IgD-negative memory B cell (primary cell): ENCODE measurements at regions not wholly inside any gene's neighbourhood (a gene's known extent, or its start where the extent isn't known, plus 50 kb on each side); places are given as distances from the start of the nearest gene placed in this dataset.

Experiments
- H3K27ac Mint-ChIP-seq, 3 donors: one replicate each; pipeline ENCODE4 v1.8.0; 2020 to 2022; ENCODE audit warnings: mild to moderate bottlenecking in 3 of 3, mixed read lengths in 3 of 3, moderate library complexity in 1 of 3
- H3K27me3 Mint-ChIP-seq: one replicate; pipeline ENCODE4 v1.8.0; 2021; ENCODE audit warnings: mixed read lengths
- H3K36me3 Mint-ChIP-seq: one replicate; pipeline ENCODE4 v1.8.0; 2020; ENCODE audit warnings: mild to moderate bottlenecking, mixed read lengths
- H3K4me1 Mint-ChIP-seq, 3 donors: one replicate each; pipeline ENCODE4 v1.8.0; 2020 to 2022; ENCODE audit warnings: mixed read lengths in 3 of 3, mild to moderate bottlenecking in 1 of 3
- H3K4me3 Mint-ChIP-seq, 4 donors: one replicate each; pipeline ENCODE4 v1.8.0; 2020 to 2022; ENCODE audit warnings: mild to moderate bottlenecking in 4 of 4, mixed read lengths in 4 of 4, moderate library complexity in 3 of 4
- H3K9me3 Mint-ChIP-seq, 3 donors: one replicate each; pipeline ENCODE4 v1.8.0; 2020 to 2021; ENCODE audit warnings: mixed read lengths in 3 of 3, mild to moderate bottlenecking in 1 of 3

- H3K9me3 Mint-ChIP-seq, result no peaks in the 10 kb centered on the region
- H3K27ac Mint-ChIP-seq, result peak overlapping the region in 1 of 3 donors; percentile 13
- H3K4me1 Mint-ChIP-seq, result no peaks in the 10 kb centered on the region
- no peaks in the 10 kb centered on the region for H3K27me3 Mint-ChIP-seq
- no peak overlapping the region for H3K4me3 Mint-ChIP-seq
- H3K36me3 Mint-ChIP-seq, result no peaks in the 10 kb centered on the region
Measured at GRCh38 chr2:193668557-193669323, 1474.0 kb upstream of the TMEFF2 start.

DNA sequence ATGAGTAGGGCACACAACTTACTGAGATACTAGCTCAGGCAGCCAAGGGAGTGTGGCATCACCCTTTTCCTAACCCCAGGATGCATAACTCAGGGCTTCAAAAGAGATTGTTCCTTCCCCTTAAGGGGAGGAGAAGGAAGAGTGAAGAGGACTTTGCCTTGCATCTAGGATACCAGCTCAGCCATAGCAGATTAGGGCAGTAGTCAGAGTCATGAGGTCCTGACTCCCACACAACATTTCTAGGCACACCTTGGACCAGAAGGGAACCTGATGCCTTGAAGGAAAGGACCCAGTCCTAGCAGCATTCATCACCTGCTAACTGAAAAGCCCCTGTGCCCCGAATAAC is 1433.2 kb upstream of the TMEFF2 start:
- Mint-ChIP-seq H3K4me1 (no peaks in the 10 kb centered on the region), H3K36me3 (no peaks in the 10 kb centered on the region), H3K4me3 (no peak overlapping the region), H3K9me3 (peaks cover 3 to 8% (median 4%) of the 10 kb centered on the region in 3 donors), H3K27ac (no peak overlapping the region), H3K27me3 (no peaks in the 10 kb centered on the region)

GRCh38 chr2:193627187-193627926 is 1432.6 kb upstream of the TMEFF2 start:
- Mint-ChIP-seq H3K4me1 (no peaks in the 10 kb centered on the region), H3K9me3 (peaks cover 3 to 8% (median 4%) of the 10 kb centered on the region in 3 donors), H3K36me3 (no peaks in the 10 kb centered on the region), H3K27ac (no peak overlapping the region), H3K4me3 (no peak overlapping the region), H3K27me3 (no peaks in the 10 kb centered on the region)

- no peak overlapping the region for H3K4me3 Mint-ChIP-seq
Measured at GRCh38 chr2:193608451-193608850, 1413.7 kb upstream of the TMEFF2 start.

GRCh38 chr2:193590831-193591230 is 1396.1 kb upstream of the TMEFF2 start:
- no peak overlapping the region for H3K4me3 Mint-ChIP-seq
- H3K27me3 Mint-ChIP-seq, result no peaks in the 10 kb centered on the region
- H3K4me1 Mint-ChIP-seq, result no peaks in the 10 kb centered on the region
- no peak overlapping the region for H3K27ac Mint-ChIP-seq
- peaks cover 4 to 8% (median 4%) of the 10 kb centered on the region in 3 donors for H3K9me3 Mint-ChIP-seq
- H3K36me3 Mint-ChIP-seq, result no peaks in the 10 kb centered on the region

More at GRCh38 chr2:193608451-193608850, 1413.7 kb upstream of the TMEFF2 start:
- H3K9me3 Mint-ChIP-seq, result no peaks in the 10 kb centered on the region
- no peaks in the 10 kb centered on the region for H3K27me3 Mint-ChIP-seq
- H3K36me3 Mint-ChIP-seq, result no peaks in the 10 kb centered on the region
- H3K4me1 Mint-ChIP-seq, result no peaks in the 10 kb centered on the region
- H3K27ac Mint-ChIP-seq, result no peak overlapping the region

DNA sequence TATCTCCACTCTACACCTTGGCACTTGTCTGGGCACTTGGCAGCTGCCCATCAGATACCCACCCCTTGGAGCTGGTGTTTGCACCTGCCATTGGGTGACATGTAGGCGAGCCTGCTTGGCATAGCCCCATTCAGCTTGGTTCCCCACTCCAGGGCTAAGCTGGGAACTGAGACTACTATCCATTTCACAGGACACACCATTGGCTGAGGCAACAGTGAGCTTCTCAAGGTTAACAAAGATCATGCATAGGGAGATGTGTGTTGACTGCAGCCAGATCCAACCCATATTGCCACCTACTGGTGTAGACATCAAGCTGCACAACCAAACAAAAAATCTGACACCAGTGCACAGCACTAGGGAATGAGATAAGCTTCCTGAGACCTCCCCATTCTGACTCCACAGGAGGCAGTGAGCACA is 1389.8 kb upstream of the TMEFF2 start:
- no peak overlapping the region for H3K4me3 Mint-ChIP-seq
- H3K27ac Mint-ChIP-seq, result no peak overlapping the region
- H3K4me1 Mint-ChIP-seq, result no peaks in the 10 kb centered on the region
- H3K36me3 Mint-ChIP-seq, result no peaks in the 10 kb centered on the region
- H3K9me3 Mint-ChIP-seq, result no peaks in the 10 kb centered on the region
- H3K27me3 Mint-ChIP-seq, result no peaks in the 10 kb centered on the region

DNA sequence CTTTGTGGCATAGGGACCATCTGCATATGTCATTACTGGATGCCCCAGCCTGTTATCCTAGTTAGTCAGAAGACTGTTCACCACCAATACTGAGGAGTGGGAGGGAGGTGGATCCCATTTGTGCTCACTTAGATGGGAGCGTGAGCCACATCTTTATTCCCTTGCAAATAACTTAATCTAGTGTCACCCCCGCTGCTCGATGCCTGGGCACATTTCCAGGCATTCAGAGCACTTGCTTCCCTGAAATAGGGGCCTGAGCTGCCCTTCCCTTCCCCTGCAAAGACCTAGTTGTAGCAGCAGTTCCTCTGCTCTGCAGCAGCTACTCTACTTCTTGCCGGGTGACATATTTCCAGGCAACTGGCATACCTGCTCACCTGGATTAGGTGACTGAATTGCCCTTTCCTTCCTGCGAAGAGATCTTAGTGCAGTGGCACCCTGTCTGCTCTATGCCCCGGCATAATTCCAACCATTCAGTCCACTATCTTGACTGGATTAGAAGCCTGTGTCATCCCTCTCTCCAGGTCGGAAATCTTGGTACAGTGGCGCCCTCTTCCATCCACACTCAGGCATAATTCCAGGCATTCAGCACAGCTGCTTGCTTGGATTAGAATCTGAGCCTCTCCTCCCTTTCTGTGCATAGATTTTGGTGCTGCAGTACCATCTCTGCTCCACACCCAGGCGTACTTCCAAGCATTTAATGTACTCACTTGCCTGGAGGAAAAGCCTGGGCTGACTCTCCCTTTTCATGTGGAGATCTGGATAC is 1389.1 kb upstream of the TMEFF2 start:
- Mint-ChIP-seq H3K27me3 (no peaks in the 10 kb centered on the region), H3K36me3 (no peaks in the 10 kb centered on the region), H3K9me3 (no peaks in the 10 kb centered on the region), H3K4me3 (no peak overlapping the region), H3K27ac (no peak overlapping the region), H3K4me1 (no peaks in the 10 kb centered on the region)

- no peak overlapping the region for H3K27ac Mint-ChIP-seq
Measured at GRCh38 chr2:193581807-193582206, 1387.1 kb upstream of the TMEFF2 start.

GRCh38 chr2:193580176-193580950 is 1385.6 kb upstream of the TMEFF2 start:
- Mint-ChIP-seq H3K9me3 (no peaks in the 10 kb centered on the region), H3K4me1 (no peaks in the 10 kb centered on the region), H3K4me3 (no peak overlapping the region), H3K27me3 (no peaks in the 10 kb centered on the region), H3K36me3 (no peaks in the 10 kb centered on the region), H3K27ac (no peak overlapping the region)

More at GRCh38 chr2:193581807-193582206, 1387.1 kb upstream of the TMEFF2 start:
- H3K36me3 Mint-ChIP-seq, result no peaks in the 10 kb centered on the region
- no peaks in the 10 kb centered on the region for H3K27me3 Mint-ChIP-seq
- H3K4me3 Mint-ChIP-seq, result no peak overlapping the region
- no peaks in the 10 kb centered on the region for H3K9me3 Mint-ChIP-seq
- no peaks in the 10 kb centered on the region for H3K4me1 Mint-ChIP-seq

DNA sequence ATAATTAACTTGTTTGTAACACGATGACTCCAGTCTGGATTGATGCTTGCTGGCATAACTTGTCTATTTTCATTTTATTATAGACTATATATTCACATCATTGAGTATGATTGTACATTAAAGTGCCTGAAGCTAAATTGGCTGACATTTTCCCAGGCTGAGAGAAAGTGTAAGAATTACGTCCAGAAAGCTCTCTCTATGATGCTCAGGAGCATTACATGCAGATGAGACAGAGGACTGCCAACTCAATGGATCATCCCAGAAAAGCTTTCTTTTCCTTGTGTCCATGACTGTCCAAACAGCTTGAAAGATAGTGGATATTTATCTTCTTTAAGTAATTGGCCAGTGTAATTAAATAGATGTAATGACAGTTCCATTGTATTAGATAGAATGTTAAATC is 1372.2 kb upstream of the TMEFF2 start:
- H3K27ac Mint-ChIP-seq, result no peak overlapping the region
- peaks cover 0 to 3% (median 0%) of the 10 kb centered on the region in 3 donors for H3K9me3 Mint-ChIP-seq
- H3K27me3 Mint-ChIP-seq, result no peaks in the 10 kb centered on the region
- H3K4me1 Mint-ChIP-seq, result no peaks in the 10 kb centered on the region
- no peaks in the 10 kb centered on the region for H3K36me3 Mint-ChIP-seq
- H3K4me3 Mint-ChIP-seq, result no peak overlapping the region

- H3K36me3 Mint-ChIP-seq, result no peaks in the 10 kb centered on the region
- no peak overlapping the region for H3K27ac Mint-ChIP-seq
- H3K4me1 Mint-ChIP-seq, result no peaks in the 10 kb centered on the region
- H3K9me3 Mint-ChIP-seq, result peaks cover 0 to 3% (median 0%) of the 10 kb centered on the region in 3 donors
- H3K27me3 Mint-ChIP-seq, result no peaks in the 10 kb centered on the region
- H3K4me3 Mint-ChIP-seq, result no peak overlapping the region
Measured at GRCh38 chr2:193566276-193566675, 1371.5 kb upstream of the TMEFF2 start.

- H3K27me3 Mint-ChIP-seq, result no peaks in the 10 kb centered on the region
- H3K27ac Mint-ChIP-seq, result no peak overlapping the region
- no peak overlapping the region for H3K4me3 Mint-ChIP-seq
- no peaks in the 10 kb centered on the region for H3K4me1 Mint-ChIP-seq
- H3K9me3 Mint-ChIP-seq, result no peaks in the 10 kb centered on the region
- no peaks in the 10 kb centered on the region for H3K36me3 Mint-ChIP-seq
Measured at GRCh38 chr2:193562031-193562430, 1367.3 kb upstream of the TMEFF2 start.

DNA sequence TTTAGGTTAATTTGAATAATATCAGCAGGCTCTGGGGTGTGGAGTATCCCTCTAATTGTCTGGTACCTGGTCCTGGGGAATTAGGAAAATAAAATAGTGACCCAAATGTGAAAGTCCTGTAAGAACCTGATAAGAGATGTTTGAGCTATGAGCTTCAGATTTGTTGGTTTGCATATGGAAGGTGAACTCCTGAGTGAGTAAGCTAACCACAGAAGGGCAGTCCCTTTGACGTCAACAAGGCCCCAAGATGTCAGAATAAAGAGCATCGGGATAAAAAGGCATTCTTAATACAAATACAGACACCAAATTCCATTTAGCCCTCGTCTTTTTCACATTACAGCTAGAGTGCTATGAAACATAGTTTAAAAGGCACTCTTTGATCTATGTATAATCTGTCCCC is 1366.3 kb upstream of the TMEFF2 start:
- Mint-ChIP-seq H3K36me3 (no peaks in the 10 kb centered on the region), H3K9me3 (no peaks in the 10 kb centered on the region), H3K4me1 (no peaks in the 10 kb centered on the region), H3K27me3 (no peaks in the 10 kb centered on the region), H3K27ac (peak overlapping the region in 1 of 3 donors; percentile 43), H3K4me3 (no peak overlapping the region)

DNA sequence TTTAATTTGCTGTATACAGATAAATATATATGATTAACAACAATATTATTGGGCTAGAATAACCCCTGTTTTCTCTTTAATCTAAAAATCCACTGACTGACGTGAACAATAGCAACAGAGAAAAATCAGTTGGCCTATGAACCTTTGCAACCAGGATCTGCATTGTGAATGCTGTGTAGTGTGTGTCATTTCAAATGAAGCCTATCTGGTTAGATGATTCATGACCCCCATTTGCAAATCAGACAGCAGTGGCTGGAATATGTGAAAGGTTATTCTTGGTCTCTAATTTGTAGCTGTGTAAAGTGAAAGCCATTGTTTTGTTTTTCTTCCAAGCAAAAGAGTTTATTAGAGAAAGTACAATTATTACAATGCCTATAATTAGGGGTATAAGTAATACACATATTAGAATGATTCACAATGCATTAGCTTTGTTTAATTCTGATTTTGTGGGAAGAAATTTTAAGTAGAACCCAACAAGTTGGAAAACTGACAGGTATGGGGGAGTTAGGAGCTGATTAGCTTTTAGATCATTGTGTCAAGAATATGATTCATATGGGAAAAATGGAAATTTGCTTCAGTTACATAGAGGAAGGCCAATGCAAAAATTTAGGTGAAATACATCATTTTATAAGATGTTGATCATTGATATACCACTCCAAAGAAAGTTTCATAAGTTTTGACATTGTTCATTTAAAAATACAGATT is 1362.2 kb upstream of the TMEFF2 start:
- Mint-ChIP-seq H3K36me3 (no peaks in the 10 kb centered on the region), H3K27ac (no peak overlapping the region)

More for the DNA sequence above, 1362.2 kb upstream of the TMEFF2 start:
- no peaks in the 10 kb centered on the region for H3K9me3 Mint-ChIP-seq
- H3K4me1 Mint-ChIP-seq, result no peaks in the 10 kb centered on the region
- no peak overlapping the region for H3K4me3 Mint-ChIP-seq
- no peaks in the 10 kb centered on the region for H3K27me3 Mint-ChIP-seq
